ENCODE measurements at regions not wholly inside any gene's neighbourhood (a gene's known extent, or its start where the extent isn't known, plus 50 kb on each side); places are given as distances from the start of the nearest gene placed in this dataset.
"Not testable (repeated sequence)": the region's sequence is repeated elsewhere in the genome, so short reads cannot be mapped to it uniquely, and the experiment has no call there.

- DNase-seq: no peak
These were observed 309.7 kb upstream of the RBMS3 start for GRCh38 chr3:28971156-28971555.

- no peak for DNase-seq
These were observed 307.9 kb upstream of the RBMS3 start for GRCh38 chr3:28972921-28973320.

- DNase-seq: no peak
These were observed 307.3 kb upstream of the RBMS3 start for GRCh38 chr3:28973609-28974008.

GRCh38 chr3:28978092-28978491, 302.8 kb upstream of the RBMS3 start:
- DNase-seq: no peak

- DNase-seq: no peak
These were observed 300.7 kb upstream of the RBMS3 start for GRCh38 chr3:28980131-28980530.

- DNase-seq: no peak
These were observed 300.2 kb upstream of the RBMS3 start for GRCh38 chr3:28980631-28981030.

- no peak for DNase-seq
These were observed 298.0 kb upstream of the RBMS3 start for GRCh38 chr3:28982906-28983305.

GRCh38 chr3:28986922-28987321, 293.9 kb upstream of the RBMS3 start:
- DNase-seq: no peak

GRCh38 chr3:28989646-28990089, 291.2 kb upstream of the RBMS3 start:
- DNase-seq: no peak

- DNase-seq: no peak
These were observed 286.5 kb upstream of the RBMS3 start for GRCh38 chr3:28994161-28994905.

- DNase-seq: no peak
These were observed 275.8 kb upstream of the RBMS3 start for GRCh38 chr3:29004885-29005599.

- DNase-seq: no peak
These were observed 275.0 kb upstream of the RBMS3 start for GRCh38 chr3:29005862-29006261.

GRCh38 chr3:29011441-29011840, 269.4 kb upstream of the RBMS3 start:
- DNase-seq: no peak

- DNase-seq: no peak
These were observed 268.9 kb upstream of the RBMS3 start for GRCh38 chr3:29011966-29012365.

GRCh38 chr3:29022976-29023375, 257.9 kb upstream of the RBMS3 start:
- DNase-seq: no peak

- no peak for DNase-seq
These were observed 254.6 kb upstream of the RBMS3 start for GRCh38 chr3:29026286-29026685.

GRCh38 chr3:29026959-29027358, 253.9 kb upstream of the RBMS3 start:
- no peak for DNase-seq

- not testable (repeated sequence) for DNase-seq
These were observed 249.7 kb upstream of the RBMS3 start for GRCh38 chr3:29031175-29031574.

GRCh38 chr3:29033511-29033910, 247.4 kb upstream of the RBMS3 start:
- no peak for DNase-seq

- no peak for DNase-seq
These were observed 230.7 kb upstream of the RBMS3 start for GRCh38 chr3:29050155-29050554.

GRCh38 chr3:29057326-29057725, 223.5 kb upstream of the RBMS3 start:
- DNase-seq: no peak

- DNase-seq: no peak
These were observed 216.8 kb upstream of the RBMS3 start for GRCh38 chr3:29064085-29064484.

GRCh38 chr3:29065211-29065785, 215.6 kb upstream of the RBMS3 start:
- DNase-seq: no peak

- no peak for DNase-seq
These were observed 213.9 kb upstream of the RBMS3 start for GRCh38 chr3:29067007-29067406.

All from stimulated activated CD4-positive, alpha-beta T cell treated with anti-CD3 and anti-CD28 coated beads, Interleukin-4, amount 100 ng/mL, for 4 hours (primary cell).